ENCODE measurements at regions not wholly inside any gene's neighbourhood (a gene's known extent, or its start where the extent isn't known, plus 50 kb on each side); places are given as distances from the start of the nearest gene placed in this dataset.

DNA sequence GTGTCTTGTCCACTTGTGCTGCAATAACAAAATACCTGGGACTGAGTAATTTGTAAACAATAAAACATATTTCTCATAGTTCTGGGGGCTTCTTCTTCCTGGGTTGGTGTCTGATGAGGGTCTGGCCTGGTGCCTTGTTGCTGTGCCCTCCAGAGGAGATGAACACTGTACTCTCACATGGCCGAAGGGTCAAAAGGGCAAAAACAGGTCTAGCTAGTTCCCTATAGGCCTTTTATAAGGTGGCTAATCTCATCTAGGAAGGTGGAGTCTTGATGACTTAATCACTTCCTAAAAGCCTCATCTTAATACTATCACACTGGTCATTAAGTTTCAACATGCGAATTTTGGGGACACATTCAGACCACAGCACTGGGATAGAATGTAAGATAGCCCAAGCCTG, 228.4 kb downstream of the TLE3 start:
- TF ChIP-seq, protein P1, sequence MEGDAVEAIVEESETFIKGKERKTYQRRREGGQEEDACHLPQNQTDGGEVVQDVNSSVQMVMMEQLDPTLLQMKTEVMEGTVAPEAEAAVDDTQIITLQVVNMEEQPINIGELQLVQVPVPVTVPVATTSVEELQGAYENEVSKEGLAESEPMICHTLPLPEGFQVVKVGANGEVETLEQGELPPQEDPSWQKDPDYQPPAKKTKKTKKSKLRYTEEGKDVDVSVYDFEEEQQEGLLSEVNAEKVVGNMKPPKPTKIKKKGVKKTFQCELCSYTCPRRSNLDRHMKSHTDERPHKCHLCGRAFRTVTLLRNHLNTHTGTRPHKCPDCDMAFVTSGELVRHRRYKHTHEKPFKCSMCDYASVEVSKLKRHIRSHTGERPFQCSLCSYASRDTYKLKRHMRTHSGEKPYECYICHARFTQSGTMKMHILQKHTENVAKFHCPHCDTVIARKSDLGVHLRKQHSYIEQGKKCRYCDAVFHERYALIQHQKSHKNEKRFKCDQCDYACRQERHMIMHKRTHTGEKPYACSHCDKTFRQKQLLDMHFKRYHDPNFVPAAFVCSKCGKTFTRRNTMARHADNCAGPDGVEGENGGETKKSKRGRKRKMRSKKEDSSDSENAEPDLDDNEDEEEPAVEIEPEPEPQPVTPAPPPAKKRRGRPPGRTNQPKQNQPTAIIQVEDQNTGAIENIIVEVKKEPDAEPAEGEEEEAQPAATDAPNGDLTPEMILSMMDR (conservative IDR thresholded peaks at IDR 0.05; ENCODE audit: low read length), result no peak
- TF ChIP-seq EZH2phosphoT487 (IDR thresholded peaks at IDR 0.05; ENCODE audit: borderline replicate concordance, low read depth, low read length), result no peak
